Brain microvascular endothelial cell (primary cell): ENCODE measurements at regions not wholly inside any gene's neighbourhood (a gene's known extent, or its start where the extent isn't known, plus 50 kb on each side); places are given as distances from the start of the nearest gene placed in this dataset.
"Not testable (repeated sequence)": the region's sequence is repeated elsewhere in the genome, so short reads cannot be mapped to it uniquely, and the experiment has no call there.

Experiments
- DNase-seq: peaks from one replicate; pipeline ENCODE4 v3.0.0-alpha.2; 2020
- H3K27ac ChIP-seq: fragments of 250-450 bp; sonication (Bioruptor Pico); 2 replicates; pipeline ENCODE4 v1.5.1; 2020; ENCODE audit warnings: mild to moderate bottlenecking, moderate library complexity
- H3K27me3 ChIP-seq: fragments of 250-450 bp; sonication (Bioruptor Pico); replicated peaks from 2 replicates; pipeline ENCODE4 v1.5.1; 2020; ENCODE audit warnings: mild to moderate bottlenecking
- H3K36me3 ChIP-seq: fragments of 250-450 bp; sonication (Bioruptor Pico); replicated peaks from 2 replicates; pipeline ENCODE4 v1.5.1; 2020; ENCODE audit warnings: mild to moderate bottlenecking
- H3K4me3 ChIP-seq: 2 replicates; pipeline ENCODE4 v1.5.1; 2011; ENCODE audit warnings: low read depth, mild to moderate bottlenecking, control low read depth, low read length, moderate library complexity
- in situ Hi-C: cut with HindIII; loops from 2 replicates; pipeline ENCODE4 v1.10.0; 2017; ENCODE audit warnings: low sequenced_read_pairs, low pct_ligation_motif_present
- TF ChIP-seq, protein P1 (sequence below): IDR thresholded peaks from 2 replicates; pipeline ENCODE4 v1.5.1; 2011; ENCODE audit warnings: low read depth, mild to moderate bottlenecking, moderate library complexity, low read length, control low read depth, inconsistent platforms; ENCODE audit errors: missing control alignments

DNA sequence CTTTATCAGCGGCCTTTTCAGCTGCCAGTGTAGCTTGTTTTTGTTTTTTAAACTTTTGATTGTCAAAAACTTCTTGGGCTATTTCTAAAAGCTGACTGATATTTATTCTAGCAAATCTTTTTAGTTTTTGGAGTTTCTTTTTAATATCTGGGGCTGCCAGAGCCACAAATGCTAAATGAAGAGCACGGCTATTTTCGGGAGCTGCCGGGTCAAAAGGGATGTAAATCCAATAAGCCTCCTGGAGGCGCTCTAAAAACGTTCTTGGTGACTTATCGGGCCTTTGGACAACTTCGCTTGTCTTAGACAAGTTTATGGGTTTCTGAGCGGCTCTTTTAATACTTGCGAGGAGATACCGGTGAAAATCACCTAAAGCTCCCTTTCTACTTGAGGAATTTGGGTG, 166.1 kb upstream of the CCZ1B start:
- in situ Hi-C loops, H3K27me3 ChIP-seq, H3K27ac ChIP-seq, H3K36me3 ChIP-seq, DNase-seq, H3K4me3 ChIP-seq: not testable (repeated sequence)

DNA sequence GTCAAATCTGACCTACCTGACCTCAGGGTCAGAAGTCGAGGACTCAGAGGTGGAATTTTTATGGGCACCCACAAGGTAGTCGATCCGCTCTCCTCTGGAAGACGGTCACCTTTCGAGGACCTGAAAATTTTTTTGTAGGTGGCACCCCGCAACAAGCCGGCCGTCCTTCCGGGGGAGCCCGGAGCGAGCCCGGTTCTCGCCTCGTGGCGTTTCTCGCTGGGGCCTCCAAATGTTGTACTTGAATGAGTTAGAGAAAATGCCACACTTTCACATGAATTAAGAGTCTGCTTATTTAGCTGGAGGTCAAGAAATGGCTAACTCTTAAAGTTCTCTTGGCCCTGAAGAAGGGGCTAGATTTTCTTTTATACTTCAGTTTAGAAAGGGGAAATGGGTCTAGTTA, 169.0 kb upstream of the CCZ1B start:
- in situ Hi-C loops, DNase-seq, H3K27ac ChIP-seq, H3K27me3 ChIP-seq, H3K4me3 ChIP-seq, H3K36me3 ChIP-seq: not testable (repeated sequence)

DNA sequence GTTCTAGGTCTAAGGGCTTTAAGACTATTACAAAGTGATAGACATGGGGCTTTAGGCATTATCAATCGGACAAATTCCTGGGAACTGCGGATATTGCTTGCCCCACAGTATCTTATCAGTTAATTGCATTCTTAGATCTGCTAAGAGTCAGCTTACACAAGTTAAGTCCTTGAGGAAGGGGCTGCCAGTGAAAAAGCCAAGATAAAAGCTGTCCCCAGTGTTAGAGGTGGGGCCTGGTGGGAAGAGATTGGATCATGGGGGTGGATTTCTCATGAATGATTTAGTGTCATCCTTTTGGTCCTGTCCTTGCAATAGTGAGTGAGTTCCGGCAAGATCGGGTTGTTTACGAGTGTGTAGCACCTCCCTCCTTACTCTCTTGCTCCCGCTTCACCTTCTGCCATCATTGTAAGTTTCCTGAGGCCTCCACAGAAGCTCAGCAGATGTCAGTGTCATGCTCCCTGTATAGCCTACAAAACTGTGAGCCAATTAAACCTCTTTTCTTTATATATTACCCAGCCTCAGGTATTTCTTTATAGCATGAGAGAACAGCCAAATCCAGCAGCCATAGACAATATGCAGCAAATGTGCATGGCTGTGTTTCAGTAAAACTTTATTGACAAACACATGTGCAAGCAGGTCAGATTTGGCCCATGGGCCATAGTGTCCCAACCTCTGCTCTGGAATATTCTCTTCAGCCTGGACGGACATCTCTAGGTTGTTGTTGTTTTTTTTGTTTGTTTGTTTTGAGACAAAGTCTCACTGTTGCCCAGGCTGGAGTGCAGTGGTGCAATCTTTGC, 169.6 kb upstream of the CCZ1B start:
- in situ Hi-C loops, H3K36me3 ChIP-seq: not testable (repeated sequence)

GRCh38 chr7:6999067-6999666, 173.1 kb upstream of the CCZ1B start:
- DNase-seq, H3K27ac ChIP-seq, H3K4me3 ChIP-seq, H3K36me3 ChIP-seq, in situ Hi-C loops, H3K27me3 ChIP-seq: not testable (repeated sequence)

More for the DNA sequence above, 169.6 kb upstream of the CCZ1B start:
- not testable (repeated sequence) for H3K27ac ChIP-seq, H3K4me3 ChIP-seq, DNase-seq, H3K27me3 ChIP-seq

DNA sequence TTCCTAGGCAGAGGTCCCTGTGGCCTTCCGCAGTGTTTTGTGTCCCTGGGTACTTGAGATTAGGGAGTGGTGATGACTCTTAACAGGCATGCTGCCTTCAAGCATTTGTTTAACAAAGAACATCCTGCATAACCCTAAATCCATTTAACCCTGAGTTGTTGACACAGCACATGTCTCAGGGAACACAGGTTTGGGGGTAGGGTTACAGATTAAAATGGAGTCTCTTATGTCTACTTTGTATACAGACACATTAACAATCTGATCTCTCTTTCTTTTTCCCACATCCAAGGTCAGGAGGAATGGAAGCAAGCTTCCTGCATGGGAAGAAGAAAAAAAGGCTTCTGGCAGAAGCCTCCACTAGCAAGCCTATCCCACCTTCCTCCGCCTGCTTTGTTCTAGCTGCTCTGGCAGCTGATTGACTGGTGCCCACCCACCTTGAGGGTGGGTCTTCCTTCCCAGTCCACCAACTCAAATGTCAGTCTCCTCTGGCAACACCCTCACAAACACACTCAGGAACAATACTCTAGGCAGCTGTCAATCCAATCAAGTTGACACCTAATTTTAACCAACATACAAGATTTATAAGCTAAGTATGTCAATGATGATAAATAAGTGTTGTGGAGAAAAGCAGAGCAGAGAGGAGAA, 176.5 kb upstream of the CCZ1B start:
- Histone ChIP-seq H3K27ac (no peak overlapping the region), H3K27me3 (no peaks in the 10 kb centered on the region), H3K4me3 (no peak overlapping the region), H3K36me3 (no peaks in the 10 kb centered on the region)
- TF ChIP-seq, protein P1, sequence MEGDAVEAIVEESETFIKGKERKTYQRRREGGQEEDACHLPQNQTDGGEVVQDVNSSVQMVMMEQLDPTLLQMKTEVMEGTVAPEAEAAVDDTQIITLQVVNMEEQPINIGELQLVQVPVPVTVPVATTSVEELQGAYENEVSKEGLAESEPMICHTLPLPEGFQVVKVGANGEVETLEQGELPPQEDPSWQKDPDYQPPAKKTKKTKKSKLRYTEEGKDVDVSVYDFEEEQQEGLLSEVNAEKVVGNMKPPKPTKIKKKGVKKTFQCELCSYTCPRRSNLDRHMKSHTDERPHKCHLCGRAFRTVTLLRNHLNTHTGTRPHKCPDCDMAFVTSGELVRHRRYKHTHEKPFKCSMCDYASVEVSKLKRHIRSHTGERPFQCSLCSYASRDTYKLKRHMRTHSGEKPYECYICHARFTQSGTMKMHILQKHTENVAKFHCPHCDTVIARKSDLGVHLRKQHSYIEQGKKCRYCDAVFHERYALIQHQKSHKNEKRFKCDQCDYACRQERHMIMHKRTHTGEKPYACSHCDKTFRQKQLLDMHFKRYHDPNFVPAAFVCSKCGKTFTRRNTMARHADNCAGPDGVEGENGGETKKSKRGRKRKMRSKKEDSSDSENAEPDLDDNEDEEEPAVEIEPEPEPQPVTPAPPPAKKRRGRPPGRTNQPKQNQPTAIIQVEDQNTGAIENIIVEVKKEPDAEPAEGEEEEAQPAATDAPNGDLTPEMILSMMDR, result no peak
- in situ Hi-C loops, result no loop called here
- no peak for DNase-seq

DNA sequence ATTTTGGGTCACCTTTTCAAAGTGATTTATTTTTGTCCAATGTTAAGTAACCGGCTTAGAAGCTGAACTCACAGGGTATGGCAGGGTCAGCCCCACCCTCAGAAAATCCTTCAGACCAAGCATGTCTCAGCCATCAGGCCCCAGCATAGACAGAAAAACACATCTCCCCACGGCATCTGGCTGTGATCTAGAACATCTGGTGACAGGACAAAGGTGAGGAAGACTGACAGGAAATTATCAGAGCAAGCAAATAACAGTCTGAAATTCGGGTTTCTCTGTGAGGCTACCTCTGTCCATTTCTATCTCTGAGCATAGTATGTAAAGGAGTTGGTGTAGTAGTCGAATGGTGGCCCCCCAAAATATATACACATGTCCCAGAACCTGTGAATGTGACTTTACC, 177.0 kb upstream of the C1GALT1 start:
- TF ChIP-seq, protein P1, result no peak
- DNase-seq, result no peak
- Histone ChIP-seq H3K4me3 (no peak overlapping the region), H3K36me3 (no peaks in the 10 kb centered on the region), H3K27me3 (no peaks in the 10 kb centered on the region), H3K27ac (no peak overlapping the region)
- in situ Hi-C loops, result no loop called here

GRCh38 chr7:7005949-7006348, 176.4 kb upstream of the C1GALT1 start:
- H3K27me3 ChIP-seq, H3K36me3 ChIP-seq, H3K4me3 ChIP-seq, in situ Hi-C loops, DNase-seq, H3K27ac ChIP-seq: not testable (repeated sequence)

GRCh38 chr7:7011241-7011640, 171.1 kb upstream of the C1GALT1 start:
- H3K27me3 ChIP-seq, in situ Hi-C loops, H3K4me3 ChIP-seq, H3K36me3 ChIP-seq, DNase-seq, H3K27ac ChIP-seq: not testable (repeated sequence)

GRCh38 chr7:7011751-7012150, 170.6 kb upstream of the C1GALT1 start:
- H3K4me3 ChIP-seq, DNase-seq, H3K27ac ChIP-seq, H3K27me3 ChIP-seq, in situ Hi-C loops, H3K36me3 ChIP-seq: not testable (repeated sequence)
